KMS-11 (cell line): ENCODE measurements at regions not wholly inside any gene's neighbourhood (a gene's known extent, or its start where the extent isn't known, plus 50 kb on each side); places are given as distances from the start of the nearest gene placed in this dataset.

Source experiments
- H2AFZ ChIP-seq: fragments of 200-600 bp; sonication (generic); 2 replicates; pipeline ENCODE4 v1.6.1; 2016; ENCODE audit warnings: antibody characterized with exemption, mixed run types, low read depth
- H3K27ac ChIP-seq: fragments of 200-600 bp; sonication (generic); 2 replicates; pipeline ENCODE4 v1.6.1; 2016; ENCODE audit warnings: mild to moderate bottlenecking, mixed run types
- H3K27me3 ChIP-seq: fragments of 200-600 bp; sonication (generic); 2 replicates; pipeline ENCODE4 v1.6.1; 2017; ENCODE audit warnings: mild to moderate bottlenecking, low read depth, mixed run types, moderate library complexity; ENCODE audit not compliant: insufficient read depth
- H3K36me3 ChIP-seq: fragments of 200-600 bp; sonication (generic); 2 replicates; pipeline ENCODE4 v1.6.1; 2017; ENCODE audit warnings: mild to moderate bottlenecking, mixed run types; ENCODE audit not compliant: insufficient read depth
- H3K4me1 ChIP-seq: fragments of 200-600 bp; sonication (generic); 2 replicates; pipeline ENCODE4 v1.6.1; 2016; ENCODE audit warnings: mild to moderate bottlenecking, low read depth, mixed run types; ENCODE audit not compliant: poor library complexity, severe bottlenecking
- H3K4me2 ChIP-seq: fragments of 200-600 bp; sonication (generic); 2 replicates; pipeline ENCODE4 v1.7.0; 2016; ENCODE audit warnings: mild to moderate bottlenecking, mixed run types
- H3K4me3 ChIP-seq: fragments of 200-600 bp; sonication (generic); IDR thresholded peaks from 2 replicates; pipeline ENCODE4 v1.6.1; 2017; ENCODE audit warnings: low read depth, low read length, mixed read lengths; ENCODE audit not compliant: insufficient read depth
- H3K79me2 ChIP-seq: fragments of 200-600 bp; sonication (generic); 2 replicates; pipeline ENCODE4 v1.6.1; 2016; ENCODE audit warnings: low read depth, mixed run types; ENCODE audit not compliant: insufficient read depth
- H3K9ac ChIP-seq: fragments of 200-600 bp; sonication (generic); 2 replicates; pipeline ENCODE4 v1.6.1; 2016; ENCODE audit warnings: mild to moderate bottlenecking, mixed run types
- H4K20me1 ChIP-seq: fragments of 200-600 bp; sonication (generic); 2 replicates; pipeline ENCODE4 v1.6.1; 2016; ENCODE audit warnings: mild to moderate bottlenecking, mixed run types; ENCODE audit not compliant: insufficient read depth
- TF ChIP-seq, protein P1 (sequence below): fragments of 200-600 bp; sonication (generic); conservative IDR thresholded peaks from 2 replicates; pipeline ENCODE4 v1.6.1; 2017; ENCODE audit warnings: low read depth, mild to moderate bottlenecking, antibody characterized with exemption, low read length, moderate library complexity, mixed read lengths

DNA sequence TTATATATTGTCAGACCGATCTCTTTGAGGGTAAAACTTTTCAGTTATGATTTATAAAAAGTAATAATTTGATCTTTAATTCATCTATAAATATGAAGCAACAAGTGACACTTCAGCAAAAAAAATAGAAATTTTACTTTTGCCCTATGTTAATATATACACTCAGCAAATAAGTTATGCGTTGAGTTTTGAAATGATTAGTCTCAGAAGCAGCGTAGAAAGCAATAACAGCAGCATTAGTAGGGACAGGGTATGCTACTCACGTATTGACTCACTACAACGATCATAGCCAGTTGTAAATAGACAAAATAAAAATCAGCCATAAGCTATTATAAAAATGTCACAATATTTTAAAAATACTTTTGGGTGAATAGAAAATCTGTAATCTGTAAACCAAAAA lies 1229.2 kb downstream of the ADGRL3 start:
- Histone ChIP-seq H3K4me3 (no peak overlapping the region), H3K36me3 (no peaks in the 10 kb centered on the region), H4K20me1 (no peaks in the 10 kb centered on the region), H3K27ac (no peak overlapping the region), H2AFZ (no peak overlapping the region), H3K9ac (no peak overlapping the region), H3K4me2 (no peak overlapping the region), H3K4me1 (no peaks in the 10 kb centered on the region), H3K79me2 (no peaks in the 10 kb centered on the region), H3K27me3 (no peaks in the 10 kb centered on the region)
- TF ChIP-seq, protein P1, sequence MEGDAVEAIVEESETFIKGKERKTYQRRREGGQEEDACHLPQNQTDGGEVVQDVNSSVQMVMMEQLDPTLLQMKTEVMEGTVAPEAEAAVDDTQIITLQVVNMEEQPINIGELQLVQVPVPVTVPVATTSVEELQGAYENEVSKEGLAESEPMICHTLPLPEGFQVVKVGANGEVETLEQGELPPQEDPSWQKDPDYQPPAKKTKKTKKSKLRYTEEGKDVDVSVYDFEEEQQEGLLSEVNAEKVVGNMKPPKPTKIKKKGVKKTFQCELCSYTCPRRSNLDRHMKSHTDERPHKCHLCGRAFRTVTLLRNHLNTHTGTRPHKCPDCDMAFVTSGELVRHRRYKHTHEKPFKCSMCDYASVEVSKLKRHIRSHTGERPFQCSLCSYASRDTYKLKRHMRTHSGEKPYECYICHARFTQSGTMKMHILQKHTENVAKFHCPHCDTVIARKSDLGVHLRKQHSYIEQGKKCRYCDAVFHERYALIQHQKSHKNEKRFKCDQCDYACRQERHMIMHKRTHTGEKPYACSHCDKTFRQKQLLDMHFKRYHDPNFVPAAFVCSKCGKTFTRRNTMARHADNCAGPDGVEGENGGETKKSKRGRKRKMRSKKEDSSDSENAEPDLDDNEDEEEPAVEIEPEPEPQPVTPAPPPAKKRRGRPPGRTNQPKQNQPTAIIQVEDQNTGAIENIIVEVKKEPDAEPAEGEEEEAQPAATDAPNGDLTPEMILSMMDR, result no peak

DNA sequence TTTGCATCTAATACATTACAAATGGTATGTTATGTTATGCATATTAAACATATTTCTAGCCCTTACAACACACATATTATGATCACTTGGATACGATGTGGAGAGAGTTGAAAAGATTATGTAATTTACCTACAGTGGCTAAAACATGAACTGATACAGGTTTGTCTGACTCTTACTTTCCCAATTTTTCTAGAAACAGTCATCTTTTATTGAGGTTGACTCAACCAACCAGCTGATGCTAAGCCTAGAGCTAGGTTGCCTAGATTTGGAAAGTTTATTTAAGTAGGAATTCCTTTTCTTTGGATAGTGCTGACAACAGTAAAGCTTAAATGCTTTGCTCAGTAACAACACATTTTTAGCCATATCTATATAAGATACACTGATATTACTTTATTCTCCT lies 1215.1 kb downstream of the ADGRL3 start:
- H3K27me3 ChIP-seq, result no peaks in the 10 kb centered on the region
- H4K20me1 ChIP-seq, result no peaks in the 10 kb centered on the region
- no peak overlapping the region for H3K4me2 ChIP-seq
- no peak overlapping the region for H3K27ac ChIP-seq
- no peaks in the 10 kb centered on the region for H3K36me3 ChIP-seq
- no peak overlapping the region for H3K9ac ChIP-seq
- no peak overlapping the region for H2AFZ ChIP-seq
- H3K4me1 ChIP-seq, result no peaks in the 10 kb centered on the region
- no peaks in the 10 kb centered on the region for H3K79me2 ChIP-seq
- TF ChIP-seq, protein P1, result no peak
- no peak overlapping the region for H3K4me3 ChIP-seq

DNA sequence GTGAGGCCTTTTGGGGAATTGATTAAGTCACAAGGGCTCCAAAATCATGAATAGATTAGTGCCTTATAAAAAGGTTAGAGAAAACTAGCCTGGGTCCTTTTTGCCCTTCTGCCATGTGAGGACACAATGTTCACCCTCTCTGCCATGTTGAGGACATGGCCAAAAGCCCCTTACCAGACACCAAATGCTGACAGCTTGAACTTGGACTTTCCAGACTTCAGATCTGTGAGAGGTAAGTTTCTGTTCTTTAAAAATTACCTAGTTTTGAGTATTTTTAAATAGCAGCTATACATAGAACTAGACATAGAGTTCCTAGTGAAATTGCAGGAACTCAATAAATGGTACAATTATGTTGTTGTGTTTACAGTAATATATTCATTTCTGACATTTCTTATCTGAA lies 1214.4 kb downstream of the ADGRL3 start:
- Histone ChIP-seq H3K27ac (no peak overlapping the region), H2AFZ (no peak overlapping the region), H3K36me3 (no peaks in the 10 kb centered on the region), H3K4me2 (no peak overlapping the region), H3K79me2 (no peaks in the 10 kb centered on the region), H3K4me1 (no peaks in the 10 kb centered on the region), H4K20me1 (no peaks in the 10 kb centered on the region), H3K27me3 (no peaks in the 10 kb centered on the region), H3K9ac (no peak overlapping the region), H3K4me3 (no peak overlapping the region)
- TF ChIP-seq, protein P1, result no peak

DNA sequence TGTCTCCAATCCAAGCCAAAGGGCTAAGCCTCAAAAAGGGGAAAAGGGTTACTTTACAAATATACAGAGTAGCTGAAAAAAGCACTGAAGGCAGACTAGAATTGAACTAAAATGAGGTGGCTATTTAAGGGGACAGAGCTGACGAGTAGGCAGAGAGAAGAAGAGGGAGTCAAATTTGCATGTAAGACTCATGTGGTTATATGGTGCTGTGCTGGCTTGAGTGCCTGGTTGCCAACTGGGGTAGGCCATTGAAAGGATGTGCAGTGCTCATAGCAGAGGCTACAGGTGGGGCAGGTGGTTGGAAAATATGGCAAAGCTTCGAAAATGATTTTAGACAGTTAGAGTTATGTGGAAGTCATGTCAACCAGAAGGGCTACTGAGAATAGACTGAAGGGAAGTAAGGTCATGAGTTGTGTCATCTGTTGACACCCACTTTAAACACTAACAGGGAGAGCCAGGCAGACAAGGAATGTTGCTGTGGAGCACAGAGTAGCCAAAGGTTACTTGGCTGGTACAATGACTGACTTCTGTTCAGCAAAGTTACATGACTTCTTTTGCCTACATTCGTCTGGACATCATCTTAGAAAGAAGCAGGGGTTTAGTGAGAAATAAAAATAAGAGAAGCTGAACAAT lies 1210.4 kb downstream of the ADGRL3 start:
- Histone ChIP-seq H3K9ac (no peak overlapping the region), H2AFZ (no peak overlapping the region), H3K36me3 (no peaks in the 10 kb centered on the region), H3K4me1 (no peaks in the 10 kb centered on the region), H4K20me1 (no peaks in the 10 kb centered on the region), H3K4me3 (no peak overlapping the region), H3K79me2 (no peaks in the 10 kb centered on the region), H3K27me3 (no peaks in the 10 kb centered on the region), H3K27ac (no peak overlapping the region), H3K4me2 (no peak overlapping the region)
- TF ChIP-seq, protein P1, result no peak
